ENCODE measurements at regions not wholly inside any gene's neighbourhood (a gene's known extent, or its start where the extent isn't known, plus 50 kb on each side); places are given as distances from the start of the nearest gene placed in this dataset.
"Not testable (repeated sequence)": the region's sequence is repeated elsewhere in the genome, so short reads cannot be mapped to it uniquely, and the experiment has no call there.

GRCh38 chr4:130008461-130008860, 912.5 kb downstream of the C4orf33 start:
- Histone ChIP-seq H3K27me3 (no peaks in the 10 kb centered on the region), H3K4me1 (no peaks in the 10 kb centered on the region), H3K9me3 (no peaks in the 10 kb centered on the region), H3K36me3 (no peaks in the 10 kb centered on the region), H3K4me3 (no peak overlapping the region), H3K27ac (no peak overlapping the region)
- ATAC-seq = no peak
- TF ChIP-seq POLR2AphosphoS5 (IDR thresholded peaks at IDR 0.05) = no peak
- TF ChIP-seq POLR2A (IDR thresholded peaks at IDR 0.05) = no peak
- TF ChIP-seq, protein P1, sequence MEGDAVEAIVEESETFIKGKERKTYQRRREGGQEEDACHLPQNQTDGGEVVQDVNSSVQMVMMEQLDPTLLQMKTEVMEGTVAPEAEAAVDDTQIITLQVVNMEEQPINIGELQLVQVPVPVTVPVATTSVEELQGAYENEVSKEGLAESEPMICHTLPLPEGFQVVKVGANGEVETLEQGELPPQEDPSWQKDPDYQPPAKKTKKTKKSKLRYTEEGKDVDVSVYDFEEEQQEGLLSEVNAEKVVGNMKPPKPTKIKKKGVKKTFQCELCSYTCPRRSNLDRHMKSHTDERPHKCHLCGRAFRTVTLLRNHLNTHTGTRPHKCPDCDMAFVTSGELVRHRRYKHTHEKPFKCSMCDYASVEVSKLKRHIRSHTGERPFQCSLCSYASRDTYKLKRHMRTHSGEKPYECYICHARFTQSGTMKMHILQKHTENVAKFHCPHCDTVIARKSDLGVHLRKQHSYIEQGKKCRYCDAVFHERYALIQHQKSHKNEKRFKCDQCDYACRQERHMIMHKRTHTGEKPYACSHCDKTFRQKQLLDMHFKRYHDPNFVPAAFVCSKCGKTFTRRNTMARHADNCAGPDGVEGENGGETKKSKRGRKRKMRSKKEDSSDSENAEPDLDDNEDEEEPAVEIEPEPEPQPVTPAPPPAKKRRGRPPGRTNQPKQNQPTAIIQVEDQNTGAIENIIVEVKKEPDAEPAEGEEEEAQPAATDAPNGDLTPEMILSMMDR (IDR thresholded peaks at IDR 0.05) = no peak
- TF ChIP-seq EP300 (IDR thresholded peaks at IDR 0.05) = no peak

- H3K36me3 ChIP-seq, H3K4me1 ChIP-seq, H3K27me3 ChIP-seq, H3K4me3 ChIP-seq, H3K27ac ChIP-seq, H3K9me3 ChIP-seq, ATAC-seq: not testable (repeated sequence)
- no CpG with 5 or more reads among the region's 29 CpGs for WGBS, 2 donors (ENCODE audit: low coverage in 1 of 2)
These were observed 916.9 kb downstream of the C4orf33 start for GRCh38 chr4:130012806-130013205.

DNA sequence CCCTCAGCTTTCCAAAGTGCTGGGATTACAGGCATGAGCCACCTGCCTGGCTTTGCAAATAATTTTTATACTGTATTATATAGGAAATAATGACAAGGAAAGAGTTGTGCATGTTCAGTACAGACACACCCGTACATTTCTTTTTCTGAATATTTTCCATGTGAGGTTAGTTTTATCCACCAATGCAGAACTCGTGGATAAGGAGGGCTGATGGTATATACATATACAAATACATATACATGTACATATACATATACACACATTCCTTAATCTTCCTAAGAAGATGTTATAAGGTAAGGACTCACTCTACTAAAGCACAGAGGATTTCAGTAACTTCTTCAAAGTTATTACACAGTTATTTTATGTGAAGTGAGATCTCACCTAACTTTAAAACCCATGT, 925.8 kb downstream of the C4orf33 start:
- H3K27me3 ChIP-seq = no peaks in the 10 kb centered on the region
- no peak for ATAC-seq
- H3K4me3 ChIP-seq = no peak overlapping the region
- H3K36me3 ChIP-seq = no peaks in the 10 kb centered on the region
- 78 to 81% methylated on average over 2 of the region's 2 CpGs for WGBS, 2 donors (ENCODE audit: low coverage in 1 of 2)
- no peak overlapping the region for H3K27ac ChIP-seq
- H3K4me1 ChIP-seq = no peaks in the 10 kb centered on the region
- TF ChIP-seq, protein P1 (IDR thresholded peaks at IDR 0.05) = no peak
- TF ChIP-seq POLR2AphosphoS5 (IDR thresholded peaks at IDR 0.05) = no peak
- TF ChIP-seq EP300 (IDR thresholded peaks at IDR 0.05) = no peak
- TF ChIP-seq POLR2A (IDR thresholded peaks at IDR 0.05) = no peak
- H3K9me3 ChIP-seq = no peaks in the 10 kb centered on the region

- no peaks in the 10 kb centered on the region for H3K36me3 ChIP-seq
- H3K4me3 ChIP-seq = no peak overlapping the region
- no peak for ATAC-seq
- WGBS, 2 donors (ENCODE audit: low coverage in 1 of 2) = 70 to 86% methylated on average over 2 of the region's 2 CpGs
- H3K9me3 ChIP-seq = no peaks in the 10 kb centered on the region
- H3K4me1 ChIP-seq = peaks cover 0 to 4% (median 0%) of the 10 kb centered on the region in 3 donors
- H3K27ac ChIP-seq = no peak overlapping the region
- TF ChIP-seq EP300 (IDR thresholded peaks at IDR 0.05) (no peak), POLR2AphosphoS5 (IDR thresholded peaks at IDR 0.05) (no peak), POLR2A (IDR thresholded peaks at IDR 0.05) (no peak)
- TF ChIP-seq, protein P1 (IDR thresholded peaks at IDR 0.05) = no peak
- H3K27me3 ChIP-seq = no peaks in the 10 kb centered on the region
These were observed 927.1 kb downstream of the C4orf33 start for GRCh38 chr4:130023088-130023487.

GRCh38 chr4:130025701-130026100, 929.7 kb downstream of the C4orf33 start:
- Histone ChIP-seq H3K4me3 (no peak overlapping the region), H3K36me3 (no peaks in the 10 kb centered on the region), H3K4me1 (peaks cover 0 to 4% (median 0%) of the 10 kb centered on the region in 3 donors), H3K27ac (no peak overlapping the region), H3K27me3 (no peaks in the 10 kb centered on the region), H3K9me3 (no peaks in the 10 kb centered on the region)
- TF ChIP-seq POLR2AphosphoS5 (IDR thresholded peaks at IDR 0.05) (no peak), POLR2A (IDR thresholded peaks at IDR 0.05) (no peak), EP300 (IDR thresholded peaks at IDR 0.05) (no peak)
- TF ChIP-seq, protein P1 (IDR thresholded peaks at IDR 0.05) = no peak
- no peak for ATAC-seq
- 86 to 92% methylated on average over 2 of the region's 2 CpGs for WGBS, 2 donors (ENCODE audit: low coverage in 1 of 2)

DNA sequence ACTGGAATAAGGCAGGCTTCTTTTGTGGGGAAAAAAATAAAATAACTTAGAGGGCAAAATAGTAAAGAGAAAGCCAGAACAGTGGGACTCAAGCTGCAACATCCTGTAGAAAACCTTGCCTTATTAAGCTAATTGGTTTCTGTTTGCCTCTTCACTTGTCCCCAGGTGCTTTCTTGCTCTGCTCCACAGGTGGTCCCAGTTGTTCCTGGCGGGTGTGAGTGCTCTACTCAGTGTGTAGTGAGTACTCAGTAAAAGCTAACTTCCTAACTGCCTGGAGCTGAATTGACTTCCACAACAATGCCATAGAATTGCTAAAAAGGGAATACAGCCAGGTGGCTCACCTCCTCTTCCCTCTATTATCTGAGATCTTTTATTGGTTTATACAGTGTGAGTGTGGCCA, 930.2 kb downstream of the C4orf33 start:
- no peaks in the 10 kb centered on the region for H3K9me3 ChIP-seq
- no peak for ATAC-seq
- no peak for TF ChIP-seq POLR2A (IDR thresholded peaks at IDR 0.05)
- TF ChIP-seq EP300 (IDR thresholded peaks at IDR 0.05) = no peak
- TF ChIP-seq POLR2AphosphoS5 (IDR thresholded peaks at IDR 0.05) = no peak
- TF ChIP-seq, protein P1 (IDR thresholded peaks at IDR 0.05) = no peak
- H3K4me3 ChIP-seq = no peak overlapping the region
- peaks cover 0 to 4% (median 0%) of the 10 kb centered on the region in 3 donors for H3K4me1 ChIP-seq
- WGBS, 2 donors (ENCODE audit: low coverage in 1 of 2) = 67 to 80% methylated on average over 1 of the region's 1 CpG
- H3K36me3 ChIP-seq = no peaks in the 10 kb centered on the region
- no peak overlapping the region for H3K27ac ChIP-seq
- H3K27me3 ChIP-seq = no peaks in the 10 kb centered on the region

Measured in gastroesophageal sphincter (tissue), 4 donors.